Stimulated activated CD4-positive, alpha-beta T cell treated with anti-CD3 and anti-CD28 coated beads, Interleukin-4, amount 100 ng/mL, for 4 hours (primary cell): ENCODE measurements at regions not wholly inside any gene's neighbourhood (a gene's known extent, or its start where the extent isn't known, plus 50 kb on each side); places are given as distances from the start of the nearest gene placed in this dataset.
"Not testable (repeated sequence)": the region's sequence is repeated elsewhere in the genome, so short reads cannot be mapped to it uniquely, and the experiment has no call there.

Experiments used
- DNase-seq, 2 experiments: peaks; one replicate each; pipeline ENCODE4 v3.0.0-alpha.2; 2020

DNA sequence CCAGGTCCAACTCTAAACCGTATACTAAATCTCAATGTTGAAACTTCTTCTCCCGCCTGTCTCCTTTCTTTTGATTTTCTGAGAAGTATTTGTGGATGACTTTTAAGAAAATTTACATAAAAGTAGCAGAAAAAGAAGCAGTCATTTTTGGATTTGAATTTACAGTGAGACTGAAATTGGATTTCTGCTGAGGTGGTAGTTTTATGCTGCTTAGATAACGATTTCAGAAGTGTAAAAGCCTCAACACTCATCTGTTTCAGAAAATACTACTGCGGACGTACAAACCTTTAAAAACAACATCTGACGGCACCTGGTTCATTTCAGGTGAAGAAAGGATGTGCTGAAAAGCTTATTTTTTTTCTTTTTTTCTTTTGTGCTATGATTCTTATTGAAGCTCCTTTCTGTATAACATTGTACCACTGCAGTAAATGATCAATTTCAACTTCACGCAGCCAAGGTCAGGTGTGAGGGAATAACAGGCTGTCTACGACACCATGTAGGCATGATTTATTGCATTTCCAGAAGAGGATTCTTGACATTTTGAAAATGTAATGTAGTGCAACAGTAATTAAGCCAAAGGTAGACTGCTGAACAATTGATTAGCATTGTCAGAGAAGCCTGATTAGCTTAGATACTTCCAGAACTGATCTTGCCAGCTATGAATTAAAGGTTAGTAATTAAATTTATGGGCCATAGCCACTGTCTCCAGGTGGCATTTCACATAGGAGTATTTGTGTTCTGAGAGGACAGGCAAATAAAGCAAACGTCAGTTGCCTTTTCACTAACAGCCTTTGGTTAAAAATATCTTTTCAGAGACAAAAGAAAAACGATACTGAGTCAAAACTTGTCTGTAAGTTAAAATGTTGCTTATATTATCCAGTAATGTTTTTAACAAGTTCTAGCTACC lies 134.6 kb upstream of the KBTBD8 start:
- no peak for DNase-seq

- no peak for DNase-seq
Measured at GRCh38 chr3:66884659-66885058, 113.4 kb upstream of the KBTBD8 start.

GRCh38 chr3:66885326-66886000 lies 112.6 kb upstream of the KBTBD8 start:
- no peak for DNase-seq

GRCh38 chr3:66889750-66890494 lies 108.2 kb upstream of the KBTBD8 start:
- no peak for DNase-seq

- no peak for DNase-seq
Measured at GRCh38 chr3:66898155-66898554, 100.0 kb upstream of the KBTBD8 start.

GRCh38 chr3:66904336-66904735 lies 93.8 kb upstream of the KBTBD8 start:
- DNase-seq: no peak

- DNase-seq: no peak
Measured at GRCh38 chr3:66904831-66905493, 93.1 kb upstream of the KBTBD8 start.

GRCh38 chr3:66907136-66907535 lies 91.0 kb upstream of the KBTBD8 start:
- no peak for DNase-seq

- no peak for DNase-seq
Measured at GRCh38 chr3:66910266-66911055, 87.6 kb upstream of the KBTBD8 start.

- DNase-seq: no peak
Measured at GRCh38 chr3:66912306-66912705, 85.8 kb upstream of the KBTBD8 start.

GRCh38 chr3:66922058-66922457 lies 76.0 kb upstream of the KBTBD8 start:
- DNase-seq: no peak

DNA sequence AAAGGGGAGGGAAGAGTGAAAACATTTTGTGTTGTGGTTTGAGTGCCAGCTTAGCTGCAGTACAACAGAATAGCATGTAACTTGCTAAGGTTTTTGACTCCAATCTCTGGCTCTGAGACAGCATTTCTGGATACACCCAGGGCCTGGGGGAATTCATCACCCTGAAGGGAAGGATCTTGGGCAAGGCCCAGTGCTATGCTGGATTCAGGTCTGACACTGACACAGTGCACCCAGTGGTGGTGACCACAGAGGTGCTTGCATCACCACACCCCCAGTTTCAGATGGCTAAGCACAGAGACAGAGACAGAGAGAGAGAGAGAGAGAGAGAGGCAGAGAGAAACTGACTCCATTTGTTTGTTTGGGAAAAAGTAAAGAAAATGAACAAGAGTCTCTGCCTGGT lies 74.1 kb upstream of the KBTBD8 start:
- no peak for DNase-seq

- no peak for DNase-seq
Measured at GRCh38 chr3:66928252-66928651, 69.9 kb upstream of the KBTBD8 start.

GRCh38 chr3:66931291-66931690 lies 66.8 kb upstream of the KBTBD8 start:
- DNase-seq: no peak

DNA sequence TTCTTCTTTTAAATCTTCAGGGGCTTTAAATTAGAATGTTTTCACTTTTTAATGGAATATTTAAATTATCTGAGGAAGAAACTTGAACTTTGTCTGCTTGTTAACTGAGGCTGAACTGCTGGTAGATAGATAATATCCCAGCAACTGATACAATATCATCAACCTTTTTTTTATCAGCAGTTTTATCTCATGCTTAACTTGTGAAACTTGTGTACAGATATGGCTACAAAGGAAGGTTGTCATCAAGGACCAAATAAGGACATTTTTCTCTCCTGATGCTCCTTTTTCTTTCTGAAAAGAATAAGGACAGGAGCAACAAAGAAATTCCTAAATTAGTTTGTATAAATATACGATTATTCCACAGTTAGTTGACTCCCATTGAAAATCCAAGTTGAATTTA lies 66.4 kb upstream of the KBTBD8 start:
- no peak for DNase-seq

DNA sequence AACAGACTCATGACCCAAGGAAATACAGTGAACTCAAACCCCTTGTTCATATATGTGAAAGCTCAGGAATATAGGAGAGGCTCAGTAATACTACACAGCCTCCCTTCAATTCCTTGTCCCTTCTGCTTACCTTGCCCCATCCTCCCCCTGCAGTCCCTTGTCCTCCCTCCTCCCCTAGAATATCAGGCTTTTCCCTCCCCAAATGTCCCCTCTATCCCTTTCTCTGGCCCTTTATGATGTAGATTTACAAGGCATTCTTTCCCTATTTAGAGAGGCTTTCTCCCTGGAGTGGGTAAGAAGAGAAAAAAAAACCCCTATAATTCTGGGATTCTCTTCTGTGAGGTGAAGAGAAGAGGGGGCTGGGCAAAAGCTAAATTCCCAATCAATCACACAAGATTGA lies 64.9 kb upstream of the KBTBD8 start:
- no peak for DNase-seq

DNA sequence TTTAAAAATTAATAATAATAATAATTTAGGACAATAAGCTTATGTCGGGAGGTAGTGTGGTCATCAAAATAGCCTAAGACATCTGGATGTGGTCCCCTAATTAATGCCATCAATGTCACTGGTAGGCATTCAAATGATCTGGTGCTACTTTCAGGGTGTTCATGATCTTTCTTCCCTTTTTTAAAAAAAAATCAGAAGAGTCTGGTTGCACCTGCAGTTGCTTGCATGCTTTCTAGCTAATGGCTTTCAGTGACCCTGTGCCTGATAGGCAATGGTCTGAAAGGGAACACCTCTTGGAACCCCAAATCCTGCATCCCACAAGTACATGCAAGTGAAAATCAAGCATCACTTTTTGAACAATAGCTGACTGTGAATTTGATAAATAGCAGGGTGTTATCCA lies 64.1 kb upstream of the KBTBD8 start:
- no peak for DNase-seq

GRCh38 chr3:66934725-66935124 lies 63.4 kb upstream of the KBTBD8 start:
- no peak for DNase-seq

DNA sequence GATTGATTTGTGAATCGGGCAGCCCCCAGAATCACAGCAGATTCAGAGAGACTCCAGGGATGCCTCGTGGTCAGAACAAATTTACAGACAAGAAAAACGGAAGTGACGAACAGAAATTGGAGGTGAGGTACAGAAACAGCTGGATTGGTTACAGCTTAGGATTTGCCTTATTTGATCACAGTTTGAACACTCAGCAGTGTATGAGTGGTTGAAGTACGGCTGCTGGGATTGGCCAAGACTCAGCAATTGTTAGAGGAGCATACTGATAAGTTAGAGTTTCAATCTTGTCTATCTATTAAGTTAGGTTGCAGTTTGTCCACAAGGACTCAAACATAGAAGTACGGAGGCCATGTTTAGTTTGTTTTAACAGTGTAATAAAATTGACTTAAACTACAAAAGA lies 61.1 kb upstream of the KBTBD8 start:
- DNase-seq: not testable (repeated sequence)

- DNase-seq: peak; percentile 2 to 3
Measured at GRCh38 chr3:66938338-66938963, 59.7 kb upstream of the KBTBD8 start.

DNA sequence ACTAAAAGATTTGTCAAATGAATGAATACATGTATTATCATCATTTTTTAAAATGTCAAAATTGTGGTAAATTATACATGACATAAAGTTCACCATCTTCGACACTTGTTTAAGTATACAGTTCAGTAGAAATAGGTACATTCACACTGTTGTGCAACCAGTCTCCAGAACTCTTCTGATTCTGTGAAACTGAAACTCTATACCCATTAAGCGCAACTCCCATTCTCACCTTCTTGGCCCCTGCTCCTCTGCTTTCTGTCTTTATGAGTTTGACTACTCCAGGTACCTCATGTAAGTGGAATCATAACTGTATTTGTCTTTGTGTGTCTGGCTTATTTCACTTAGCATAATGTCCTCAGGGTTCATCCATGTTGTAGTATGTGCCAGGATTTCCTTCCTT lies 50.1 kb upstream of the KBTBD8 start:
- DNase-seq: no peak
